ENCODE measurements at regions not wholly inside any gene's neighbourhood (a gene's known extent, or its start where the extent isn't known, plus 50 kb on each side); places are given as distances from the start of the nearest gene placed in this dataset.

DNA sequence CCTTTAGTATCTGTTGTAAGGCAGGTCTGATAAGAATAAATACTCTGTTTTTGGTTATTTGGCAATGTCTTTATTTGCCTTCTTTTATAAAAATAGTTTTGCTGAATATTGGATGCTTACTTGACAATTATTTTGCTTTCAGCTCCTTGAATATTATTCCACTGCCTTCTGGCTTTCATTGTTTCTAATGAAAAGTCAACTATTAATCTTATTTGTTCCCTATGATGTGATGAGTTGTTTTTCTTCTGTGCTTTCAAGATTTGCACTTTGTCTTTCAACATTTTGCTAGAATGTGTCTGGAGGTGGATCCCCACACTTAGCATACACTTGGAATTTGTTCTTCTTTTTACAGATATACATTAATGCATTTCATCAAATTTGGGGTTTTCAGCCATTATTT lies 203.8 kb upstream of the PTPRZ1 start:
- TF ChIP-seq CTCF (IDR thresholded peaks at IDR 0.05) (no peak), RAD21 (IDR thresholded peaks at IDR 0.05; ENCODE audit: low read length) (no peak), SIN3A (IDR thresholded peaks at IDR 0.05; ENCODE audit: borderline replicate concordance, low read depth, low read length) (no peak), TEAD4 (IDR thresholded peaks at IDR 0.05; ENCODE audit: borderline replicate concordance, insufficient read depth) (no peak), YY1 (IDR thresholded peaks at IDR 0.05; ENCODE audit: low read depth) (no peak), EP300 (IDR thresholded peaks at IDR 0.05; ENCODE audit: borderline replicate concordance in 1 of 2, low read depth in 1 of 2, low read length in 1 of 2) (no peak), TAF1 (IDR thresholded peaks at IDR 0.05; ENCODE audit: borderline replicate concordance, low read depth, low read length) (no peak), TCF12 (IDR thresholded peaks at IDR 0.05) (no peak), REST (IDR thresholded peaks at IDR 0.05; ENCODE audit: low read depth, low read length) (no peak), IRF3 (IDR thresholded peaks at IDR 0.05; ENCODE audit: low read depth, low read length) (no peak)
- TF ChIP-seq, protein P1, sequence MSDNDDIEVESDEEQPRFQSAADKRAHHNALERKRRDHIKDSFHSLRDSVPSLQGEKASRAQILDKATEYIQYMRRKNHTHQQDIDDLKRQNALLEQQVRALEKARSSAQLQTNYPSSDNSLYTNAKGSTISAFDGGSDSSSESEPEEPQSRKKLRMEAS (IDR thresholded peaks at IDR 0.05; ENCODE audit: low read depth): no peak

Measured in SK-N-SH (cell line).